MM.1S (cell line): ENCODE measurements at regions not wholly inside any gene's neighbourhood (a gene's known extent, or its start where the extent isn't known, plus 50 kb on each side); places are given as distances from the start of the nearest gene placed in this dataset.

ENCODE experiments used
- DNase-seq: peaks from one replicate; pipeline ENCODE4 v3.0.0-alpha.2; 2015
- H2AFZ ChIP-seq: fragments of 300-600 bp; sonication (generic); 2 replicates; pipeline ENCODE4 v1.6.0; 2016; ENCODE audit warnings: antibody characterized with exemption, low read length
- H3F3A ChIP-seq: fragments of 300-600 bp; sonication (generic); 2 replicates; pipeline ENCODE4 v1.6.1; 2016; ENCODE audit warnings: mild to moderate bottlenecking, antibody characterized with exemption, low read length, moderate library complexity, mixed read lengths; ENCODE audit not compliant: insufficient read depth
- H3K27ac ChIP-seq: fragments of 300-600 bp; sonication (generic); 2 replicates; pipeline ENCODE4 v1.5.1; 2016; ENCODE audit warnings: mild to moderate bottlenecking, low read length
- H3K27me3 ChIP-seq: fragments of 300-600 bp; sonication (generic); replicated peaks from 2 replicates; pipeline ENCODE4 v1.6.0; 2016; ENCODE audit warnings: low read length; ENCODE audit not compliant: insufficient read depth
- H3K36me3 ChIP-seq: fragments of 300-600 bp; sonication (generic); replicated peaks from 2 replicates; pipeline ENCODE4 v1.6.1; 2016; ENCODE audit warnings: mild to moderate bottlenecking, low read length, mixed read lengths; ENCODE audit not compliant: insufficient read depth
- H3K4me1 ChIP-seq: fragments of 300-600 bp; sonication (generic); 2 replicates; pipeline ENCODE4 v1.6.1; 2016; ENCODE audit warnings: low read length, mixed read lengths
- H3K4me2 ChIP-seq: fragments of 300-600 bp; sonication (generic); 2 replicates; pipeline ENCODE4 v1.6.0; 2016; ENCODE audit warnings: low read depth, low read length
- H3K4me3 ChIP-seq: fragments of 300-600 bp; sonication (generic); 2 replicates; pipeline ENCODE4 v1.5.1; 2016; ENCODE audit warnings: low read length, mixed read lengths
- H3K79me2 ChIP-seq: fragments of 300-600 bp; sonication (generic); 2 replicates; pipeline ENCODE4 v1.6.1; 2016; ENCODE audit warnings: mixed run types, low read length, mixed read lengths
- H3K9ac ChIP-seq: fragments of 300-600 bp; sonication (generic); 2 replicates; pipeline ENCODE4 v1.6.1; 2016; ENCODE audit warnings: low read length, mixed read lengths
- H3K9me2 ChIP-seq: fragments of 300-600 bp; sonication (generic); replicated peaks from 2 replicates; pipeline ENCODE4 v1.6.1; 2016; ENCODE audit warnings: mild to moderate bottlenecking, low read length, mixed read lengths; ENCODE audit not compliant: insufficient read depth
- H3K9me3 ChIP-seq: fragments of 300-600 bp; sonication (generic); replicated peaks from 2 replicates; pipeline ENCODE4 v1.6.1; 2016; ENCODE audit warnings: mild to moderate bottlenecking, low read length, mixed read lengths; ENCODE audit not compliant: insufficient read depth
- H4K20me1 ChIP-seq: fragments of 300-600 bp; sonication (generic); 2 replicates; pipeline ENCODE4 v1.6.1; 2016; ENCODE audit warnings: mild to moderate bottlenecking, low read length, moderate library complexity, mixed read lengths; ENCODE audit not compliant: insufficient read depth
- CTCF ChIP-seq: fragments of 300-600 bp; sonication (generic); IDR thresholded peaks from 2 replicates; pipeline ENCODE4 v1.5.1; 2016; ENCODE audit warnings: antibody characterized with exemption, low read length, mixed read lengths
- EZH2 ChIP-seq: fragments of 300-600 bp; sonication (generic); optimal IDR thresholded peaks from 2 replicates; pipeline ENCODE3; 2017; ENCODE audit warnings: low read depth, mild to moderate bottlenecking, antibody characterized with exemption, low read length, mixed read lengths
- EZH2phosphoT487 ChIP-seq: fragments of 300-600 bp; sonication (generic); IDR thresholded peaks from 2 replicates; pipeline ENCODE4 v1.6.1; 2018; ENCODE audit warnings: antibody characterized with exemption, low read length

GRCh38 chrX:39592776-39593175, 505.0 kb downstream of the BCOR start:
- Histone ChIP-seq H3K4me3 (no peak overlapping the region), H3K4me1 (no peaks in the 10 kb centered on the region), H3K9me3 (no peaks in the 10 kb centered on the region), H3K79me2 (no peaks in the 10 kb centered on the region), H3K27ac (no peak overlapping the region), H4K20me1 (no peaks in the 10 kb centered on the region), H3K27me3 (no peaks in the 10 kb centered on the region), H3F3A (no peaks in the 10 kb centered on the region), H3K9ac (no peak overlapping the region), H3K9me2 (no peaks in the 10 kb centered on the region), H2AFZ (no peak overlapping the region), H3K36me3 (no peaks in the 10 kb centered on the region), H3K4me2 (no peak overlapping the region)
- no peak for DNase-seq
- TF ChIP-seq CTCF (no peak), EZH2phosphoT487 (no peak), EZH2 (no peak)

- TF ChIP-seq EZH2 (no peak), CTCF (no peak), EZH2phosphoT487 (no peak)
- H3K9me2 ChIP-seq: no peaks in the 10 kb centered on the region
Measured at GRCh38 chrX:39595977-39596376, 501.8 kb downstream of the BCOR start.

GRCh38 chrX:39596437-39596836, 501.3 kb downstream of the BCOR start:
- Histone ChIP-seq H3K9ac (no peak overlapping the region), H3K9me2 (no peaks in the 10 kb centered on the region), H3K36me3 (no peaks in the 10 kb centered on the region), H3K79me2 (no peaks in the 10 kb centered on the region), H3K4me3 (no peak overlapping the region), H3F3A (no peaks in the 10 kb centered on the region), H3K4me1 (no peaks in the 10 kb centered on the region), H3K4me2 (no peak overlapping the region), H3K27ac (no peak overlapping the region), H4K20me1 (no peaks in the 10 kb centered on the region), H2AFZ (no peak overlapping the region), H3K9me3 (no peaks in the 10 kb centered on the region), H3K27me3 (no peaks in the 10 kb centered on the region)
- DNase-seq: no peak
- TF ChIP-seq EZH2: no peak
- no peak for TF ChIP-seq EZH2phosphoT487
- TF ChIP-seq CTCF: no peak

More at GRCh38 chrX:39595977-39596376, 501.8 kb downstream of the BCOR start:
- no peak for DNase-seq
- H3F3A ChIP-seq: no peaks in the 10 kb centered on the region
- no peaks in the 10 kb centered on the region for H3K4me1 ChIP-seq
- H3K27ac ChIP-seq: no peak overlapping the region
- H3K9ac ChIP-seq: no peak overlapping the region
- no peak overlapping the region for H3K4me3 ChIP-seq
- H4K20me1 ChIP-seq: no peaks in the 10 kb centered on the region
- no peak overlapping the region for H2AFZ ChIP-seq
- H3K36me3 ChIP-seq: no peaks in the 10 kb centered on the region
- no peaks in the 10 kb centered on the region for H3K9me3 ChIP-seq
- no peaks in the 10 kb centered on the region for H3K27me3 ChIP-seq
- no peaks in the 10 kb centered on the region for H3K79me2 ChIP-seq
- H3K4me2 ChIP-seq: no peak overlapping the region
